H1 (cell line): ENCODE measurements at regions not wholly inside any gene's neighbourhood (a gene's known extent, or its start where the extent isn't known, plus 50 kb on each side); places are given as distances from the start of the nearest gene placed in this dataset.

Experiments
- CTCF ChIA-PET: fragments of 300-600 bp; sonication (Branson Sonifier 250); formaldehyde crosslinking; loops from one replicate; lab custom pipeline; 2021; ENCODE audit not compliant: partially characterized antibody; lab: Charles Lee
- POLR2A ChIA-PET: fragments of 300-600 bp; sonication (Branson Sonifier 250); formaldehyde crosslinking; loops from one replicate; lab custom pipeline; 2021; ENCODE audit warnings: inconsistent platforms; ENCODE audit not compliant: partially characterized antibody; lab: Charles Lee
- DNase-seq, 2 experiments: peaks; one replicate each; pipeline versions ENCODE4 v3.0.0 to v3.0.0-alpha.2; 2010 to 2022; ENCODE audit warnings: low spot score in 2 of 2, low read depth in 1 of 2, mixed read lengths in 1 of 2
- FAIRE-seq: peaks from 2 replicates; lab custom pipeline; 2011; peaks lifted over from hg19 to GRCh38; lab: Jason Lieb, UNC
- H2AFZ ChIP-seq: 2 replicates; pipeline ENCODE4 v1.8.1; 2012; ENCODE audit warnings: low read length, inconsistent platforms
- H2AK5ac ChIP-seq: 2 replicates; pipeline ENCODE4 v1.6.1; 2013; ENCODE audit warnings: low read depth, low read length
- H2BK120ac ChIP-seq: replicated peaks from 2 replicates; pipeline ENCODE3; 2013; ENCODE audit warnings: low read depth, low read length, inconsistent platforms
- H2BK12ac ChIP-seq: 2 replicates; pipeline ENCODE4 v1.6.1; 2013; ENCODE audit warnings: low read depth, low read length
- H2BK15ac ChIP-seq: 2 replicates; pipeline ENCODE4 v1.6.1; 2013; ENCODE audit warnings: low read length
- H2BK20ac ChIP-seq: 2 replicates; pipeline ENCODE4 v1.6.1; 2013; ENCODE audit warnings: low read length
- H2BK5ac ChIP-seq: 2 replicates; pipeline ENCODE4 v1.6.1; 2013; ENCODE audit warnings: low read depth, low read length
- H3K14ac ChIP-seq: 2 replicates; pipeline ENCODE4 v1.6.1; 2013; ENCODE audit warnings: inconsistent platforms; ENCODE audit not compliant: insufficient read length
- H3K18ac ChIP-seq: 2 replicates; pipeline ENCODE4 v1.6.1; 2013; ENCODE audit warnings: low read length; ENCODE audit errors: extremely low read depth
- H3K23ac ChIP-seq: 2 replicates; pipeline ENCODE4 v1.6.1; 2013; ENCODE audit warnings: inconsistent platforms; ENCODE audit not compliant: insufficient read length
- H3K23me2 ChIP-seq: 2 replicates; pipeline ENCODE4 v1.6.1; 2013; ENCODE audit warnings: low read depth, low read length
- H3K27ac ChIP-seq: 2 replicates; pipeline ENCODE4 v1.6.1; 2011; ENCODE audit warnings: low read depth, low read length, inconsistent platforms
- H3K27me3 ChIP-seq, 4 experiments: replicated peaks in 1 of 4; 1 replicate in 1 of 4; 2 replicates in 3 of 4; pipeline versions ENCODE4 v1.6.1 to v1.8.1; 2011 to 2013; ENCODE audit warnings: low read length in 3 of 4, mild to moderate bottlenecking in 3 of 4, inconsistent platforms in 2 of 4, mixed read lengths in 2 of 4, moderate library complexity in 1 of 4; ENCODE audit not compliant: control insufficient read depth in 3 of 4, insufficient read depth in 3 of 4; ENCODE audit errors: extremely low read depth in 1 of 4
- H3K36me3 ChIP-seq, 4 experiments: 2 replicates each; pipeline versions ENCODE4 v1.6.1 to v1.8.1; 2011 to 2013; ENCODE audit warnings: mild to moderate bottlenecking in 4 of 4, low read length in 3 of 4, moderate library complexity in 2 of 4, control low read depth in 1 of 4, inconsistent platforms in 1 of 4; ENCODE audit not compliant: insufficient read depth in 4 of 4, control insufficient read depth in 2 of 4
- H3K4ac ChIP-seq: replicated peaks from 2 replicates; pipeline ENCODE3; 2013; ENCODE audit warnings: low read length, low read depth, mixed read lengths, inconsistent platforms; ENCODE audit not compliant: insufficient read length
- H3K4me1 ChIP-seq, 4 experiments: replicated peaks in 1 of 4; 1 replicate in 1 of 4; 2 replicates in 3 of 4; pipeline versions ENCODE4 v1.6.1 to v1.8.1; 2011 to 2013; ENCODE audit warnings: low read length in 3 of 4, inconsistent platforms in 2 of 4, mixed read lengths in 1 of 4; ENCODE audit not compliant: insufficient read depth in 4 of 4, control insufficient read depth in 3 of 4
- H3K4me2 ChIP-seq, 2 experiments: 2 replicates each; pipeline versions ENCODE4 v1.6.1 to v1.8.1; 2011 to 2013; ENCODE audit warnings: low read depth in 2 of 2, low read length in 2 of 2, control low read depth in 1 of 2, inconsistent platforms in 1 of 2, mild to moderate bottlenecking in 1 of 2; ENCODE audit not compliant: insufficient read depth in 1 of 2
- H3K4me3 ChIP-seq, 4 experiments: fragments of 200-600, 300-600 bp in 1 of 4; sonication (generic), shearing (Covaris generic), sonication (Bioruptor Twin) in 1 of 4; 2 replicates each; pipeline versions ENCODE4 v1.5.1 to v1.8.1; 2011 to 2016; ENCODE audit warnings: low read length in 4 of 4, low read depth in 3 of 4, control low read depth in 2 of 4, inconsistent platforms in 2 of 4, mild to moderate bottlenecking in 2 of 4, mixed read lengths in 1 of 4, moderate library complexity in 1 of 4; ENCODE audit not compliant: insufficient read depth in 2 of 4; ENCODE audit errors: extremely low read depth in 1 of 4
- H3K56ac ChIP-seq: replicated peaks from 2 replicates; pipeline ENCODE3; 2013; ENCODE audit warnings: low read depth, mild to moderate bottlenecking, mixed read lengths, low read length, inconsistent platforms; ENCODE audit not compliant: insufficient read length
- H3K79me1 ChIP-seq: 2 replicates; pipeline ENCODE4 v1.6.1; 2013; ENCODE audit warnings: low read depth, low read length, control low read depth
- H3K79me2 ChIP-seq, 2 experiments: 2 replicates each; pipeline versions ENCODE4 v1.6.1 to v1.8.1; 2012 to 2013; ENCODE audit warnings: low read length in 2 of 2, mild to moderate bottlenecking in 2 of 2, inconsistent platforms in 1 of 2; ENCODE audit not compliant: insufficient read depth in 2 of 2, control insufficient read depth in 1 of 2
- H3K9ac ChIP-seq, 4 experiments: replicated peaks in 1 of 4; 1 replicate in 1 of 4; 2 replicates in 3 of 4; pipeline versions ENCODE4 v1.6.1 to v1.8.1; 2011 to 2013; ENCODE audit warnings: low read depth in 3 of 4, low read length in 3 of 4, control low read depth in 2 of 4, mild to moderate bottlenecking in 2 of 4, moderate library complexity in 2 of 4, inconsistent platforms in 1 of 4; ENCODE audit errors: extremely low read depth in 1 of 4
- H3K9me3 ChIP-seq, 2 experiments: 2 replicates each; pipeline versions ENCODE4 v1.6.1 to v1.8.1; 2012 to 2013; ENCODE audit warnings: mild to moderate bottlenecking in 2 of 2, moderate library complexity in 2 of 2, control low read depth in 1 of 2, inconsistent platforms in 1 of 2, low read depth in 1 of 2, low read length in 1 of 2, mixed read lengths in 1 of 2; ENCODE audit not compliant: insufficient read depth in 2 of 2
- H4K20me1 ChIP-seq, 2 experiments: replicated peaks in 1 of 2; 2 replicates each; pipeline versions ENCODE3 to v1.8.1; 2011 to 2013; ENCODE audit warnings: inconsistent platforms in 2 of 2, low read length in 2 of 2, mild to moderate bottlenecking in 1 of 2; ENCODE audit not compliant: insufficient read depth in 2 of 2, control insufficient read depth in 1 of 2
- H4K5ac ChIP-seq: 2 replicates; pipeline ENCODE4 v1.6.1; 2013; ENCODE audit warnings: low read length, low read depth, mixed read lengths, inconsistent platforms; ENCODE audit not compliant: insufficient read length
- H4K8ac ChIP-seq: 2 replicates; pipeline ENCODE4 v1.8.0; 2013; ENCODE audit warnings: mild to moderate bottlenecking, moderate library complexity, low read length, inconsistent platforms; ENCODE audit not compliant: insufficient read depth; ENCODE audit errors: extremely low read depth
- H4K91ac ChIP-seq: replicated peaks from 2 replicates; pipeline ENCODE3; 2013; ENCODE audit warnings: low read length, mixed read lengths, inconsistent platforms; ENCODE audit not compliant: insufficient read length
- ATF2 ChIP-seq: IDR thresholded peaks from 2 replicates; pipeline ENCODE4 v1.6.1; 2012; ENCODE audit warnings: low read length, inconsistent platforms
- NANOG ChIP-seq: IDR thresholded peaks from 2 replicates; pipeline ENCODE4 v1.6.1; 2011; ENCODE audit warnings: low read length, low read depth, mild to moderate bottlenecking, inconsistent platforms; ENCODE audit not compliant: insufficient read depth, poor library complexity, severe bottlenecking
- POLR2AphosphoS5 ChIP-seq: IDR thresholded peaks from 2 replicates; pipeline ENCODE4 v1.6.1; 2011; ENCODE audit warnings: low read depth, low read length
- RAD21 ChIP-seq, 2 experiments: IDR thresholded peaks in 1 of 2; conservative IDR thresholded peaks in 1 of 2; 2 replicates each; pipeline ENCODE4 v1.6.1; 2011; ENCODE audit warnings: low read depth in 2 of 2, low read length in 2 of 2, improper control_type of control experiment in 1 of 2, inconsistent platforms in 1 of 2, mild to moderate bottlenecking in 1 of 2, moderate library complexity in 1 of 2
- RBBP5 ChIP-seq: IDR thresholded peaks from 2 replicates; pipeline ENCODE4 v1.7.1; 2012; ENCODE audit warnings: low read depth, mild to moderate bottlenecking, inconsistent platforms, low read length, moderate library complexity, borderline replicate concordance
- SP1 ChIP-seq: IDR thresholded peaks from 2 replicates; pipeline ENCODE4 v1.6.1; 2011; ENCODE audit warnings: low read depth, low read length
- TAF1 ChIP-seq: IDR thresholded peaks from 2 replicates; pipeline ENCODE4 v1.6.1; 2011; ENCODE audit warnings: mild to moderate bottlenecking, low read depth, low read length
- TEAD4 ChIP-seq: IDR thresholded peaks from 2 replicates; pipeline ENCODE4 v1.6.1; 2012; ENCODE audit warnings: low read depth, low read length, inconsistent platforms, mixed read lengths
- ZNF274 ChIP-seq: IDR thresholded peaks from 2 replicates; pipeline ENCODE4 v1.7.0; 2012; ENCODE audit warnings: low read length, borderline replicate concordance; ENCODE audit errors: extremely low read depth
- WGBS, 2 experiments: shearing (Covaris generic) in 1 of 2; methylation state at CpG; one replicate each; pipeline versions ENCODE4 v1.1.6 to v1.1.7; 2013 to 2015; ENCODE audit warnings: low lambda C conversion rate in 2 of 2, mixed read lengths in 2 of 2, inconsistent platforms in 1 of 2, low coverage in 1 of 2, missing lambda C conversion rate in 1 of 2; ENCODE audit not compliant: insufficient replicate concordance in 2 of 2, insufficient coverage in 1 of 2, insufficient read length in 1 of 2; ENCODE audit errors: extremely low coverage in 1 of 2, missing lambda C conversion rate in 1 of 2; 5-methylcytosine and 5-hydroxymethylcytosine counted together

- Histone ChIP-seq H2BK5ac (no peak overlapping the region), H2BK15ac (no peak overlapping the region), H4K8ac (no peak overlapping the region), H3K4me3 (no peak overlapping the region), H3K4me2 (no peak overlapping the region), H3K23me2 (no peaks in the 10 kb centered on the region), H3K36me3 (no peaks in the 10 kb centered on the region), H3K18ac (no peak overlapping the region), H3K4me1 (no peaks in the 10 kb centered on the region), H3K27ac (no peak overlapping the region), H3K79me1 (no peaks in the 10 kb centered on the region), H3K9me3 (no peaks in the 10 kb centered on the region), H4K91ac (no peak overlapping the region), H3K9ac (no peak overlapping the region), H4K20me1 (no peaks in the 10 kb centered on the region), H3K79me2 (no peaks in the 10 kb centered on the region), H2BK120ac (no peak overlapping the region), H3K14ac (no peak overlapping the region), H3K27me3 (no peaks in the 10 kb centered on the region), H4K5ac (no peak overlapping the region), H3K4ac (no peak overlapping the region), H2BK20ac (no peak overlapping the region), H2AFZ (no peak overlapping the region), H2AK5ac (no peak overlapping the region), H3K56ac (no peak overlapping the region), H2BK12ac (no peak overlapping the region), H3K23ac (no peak overlapping the region)
- no peak for FAIRE-seq
- DNase-seq, result no peak
- WGBS, 2 experiments, result 88% methylated on average over 3 of the region's 3 CpGs; no CpG with 5 or more reads in 1 of the 2 experiments
- CTCF ChIA-PET, result interaction anchor here (1.0 kb wide), 1 partner anchor 621 kb away, joined by 3 read pairs; no protein-coding TSS in a partner anchor
- POLR2A ChIA-PET, result no interaction called here
- TF ChIP-seq NANOG (no peak), TAF1 (no peak), RBBP5 (no peak), POLR2AphosphoS5 (no peak), SP1 (no peak), RAD21 (IDR thresholded peaks at IDR 0.05 in 1 of 2, conservative IDR thresholded peaks at IDR 0.05 in 1 of 2; ENCODE audit: low read depth in 2 of 2, low read length in 2 of 2) (no peak), ZNF274 (no peak), ATF2 (no peak), TEAD4 (no peak)
Observed at GRCh38 chr5:164319161-164319560, 813.7 kb downstream of the MAT2B start.
